Ishikawa (cell line): ENCODE measurements at regions not wholly inside any gene's neighbourhood (a gene's known extent, or its start where the extent isn't known, plus 50 kb on each side); places are given as distances from the start of the nearest gene placed in this dataset.

Source experiments
- CEBPB ChIP-seq: IDR thresholded peaks from 2 replicates; pipeline ENCODE4 v1.6.1; 2012
- EP300 ChIP-seq: IDR thresholded peaks from 2 replicates; pipeline ENCODE4 v1.6.1; 2012; ENCODE audit warnings: borderline replicate concordance
- FOXM1 ChIP-seq: IDR thresholded peaks from 2 replicates; pipeline ENCODE4 v1.6.1; 2012; ENCODE audit warnings: low read depth, borderline replicate concordance
- MAX ChIP-seq: IDR thresholded peaks from 2 replicates; pipeline ENCODE4 v1.6.1; 2012

GRCh38 chr5:166784545-166785078, 1506.8 kb upstream of the WWC1 start:
- TF ChIP-seq EP300 (no peak), MAX (no peak), FOXM1 (no peak), CEBPB (no peak)
